Hindlimb muscle (tissue), 1 donor: ENCODE measurements at regions not wholly inside any gene's neighbourhood (a gene's known extent, or its start where the extent isn't known, plus 50 kb on each side); places are given as distances from the start of the nearest gene placed in this dataset.

ENCODE experiments used
- DNase-seq: peaks from one replicate; pipeline ENCODE4 v3.0.0-alpha.2; 2013

GRCh38 chr16:61596655-61597054 lies 439.6 kb downstream of the CDH8 start:
- no peak for DNase-seq

- DNase-seq = no peak
These were observed 440.6 kb downstream of the CDH8 start for GRCh38 chr16:61595605-61596004.

- DNase-seq = no peak
These were observed 445.7 kb downstream of the CDH8 start for GRCh38 chr16:61590577-61590976.

- no peak for DNase-seq
These were observed 448.7 kb downstream of the CDH8 start for GRCh38 chr16:61587526-61587925.

GRCh38 chr16:61581417-61582046 lies 454.7 kb downstream of the CDH8 start:
- no peak for DNase-seq

- DNase-seq = no peak
These were observed 455.7 kb downstream of the CDH8 start for GRCh38 chr16:61580579-61580978.

GRCh38 chr16:61579195-61579594 lies 457.0 kb downstream of the CDH8 start:
- no peak for DNase-seq

- DNase-seq = no peak
These were observed 459.8 kb downstream of the CDH8 start for GRCh38 chr16:61576476-61576875.

- DNase-seq = no peak
These were observed 460.6 kb downstream of the CDH8 start for GRCh38 chr16:61575617-61576016.

- peak; percentile 11 for DNase-seq
These were observed 467.2 kb downstream of the CDH8 start for GRCh38 chr16:61569028-61569427.

- DNase-seq = no peak
These were observed 471.5 kb downstream of the CDH8 start for GRCh38 chr16:61564716-61565115.

- DNase-seq = no peak
These were observed 480.4 kb downstream of the CDH8 start for GRCh38 chr16:61555718-61556441.

GRCh38 chr16:61549327-61549726 lies 486.9 kb downstream of the CDH8 start:
- no peak for DNase-seq

GRCh38 chr16:61547626-61548025 lies 488.6 kb downstream of the CDH8 start:
- no peak for DNase-seq

GRCh38 chr16:61544165-61544564 lies 492.1 kb downstream of the CDH8 start:
- DNase-seq = no peak

GRCh38 chr16:61540216-61540615 lies 496.0 kb downstream of the CDH8 start:
- DNase-seq = peak; percentile 19

GRCh38 chr16:61530697-61531096 lies 505.5 kb downstream of the CDH8 start:
- DNase-seq = no peak

GRCh38 chr16:61500851-61501250 lies 535.4 kb downstream of the CDH8 start:
- DNase-seq = no peak

GRCh38 chr16:61480250-61480649 lies 556.0 kb downstream of the CDH8 start:
- no peak for DNase-seq

GRCh38 chr16:61471737-61472136 lies 564.5 kb downstream of the CDH8 start:
- DNase-seq = no peak

GRCh38 chr16:61471023-61471422 lies 565.2 kb downstream of the CDH8 start:
- no peak for DNase-seq

- DNase-seq = no peak
These were observed 571.0 kb downstream of the CDH8 start for GRCh38 chr16:61465285-61465684.

GRCh38 chr16:61460020-61460419 lies 576.2 kb downstream of the CDH8 start:
- DNase-seq = no peak

- DNase-seq = no peak
These were observed 600.9 kb downstream of the CDH8 start for GRCh38 chr16:61435346-61435745.

- no peak for DNase-seq
These were observed 603.8 kb downstream of the CDH8 start for GRCh38 chr16:61432421-61432820.
